ENCODE measurements at regions not wholly inside any gene's neighbourhood (a gene's known extent, or its start where the extent isn't known, plus 50 kb on each side); places are given as distances from the start of the nearest gene placed in this dataset.
"Not testable (repeated sequence)": the region's sequence is repeated elsewhere in the genome, so short reads cannot be mapped to it uniquely, and the experiment has no call there.

- not testable (repeated sequence) for DNase-seq (ENCODE audit: low spot score)
These were observed 502.8 kb downstream of the TFAP2B start for GRCh38 chr6:51321477-51321876.

- no peak for DNase-seq (ENCODE audit: low spot score)
These were observed 503.8 kb downstream of the TFAP2B start for GRCh38 chr6:51322505-51322904.

- DNase-seq (ENCODE audit: low spot score), result no peak
These were observed 504.4 kb downstream of the TFAP2B start for GRCh38 chr6:51323056-51323455.

DNA sequence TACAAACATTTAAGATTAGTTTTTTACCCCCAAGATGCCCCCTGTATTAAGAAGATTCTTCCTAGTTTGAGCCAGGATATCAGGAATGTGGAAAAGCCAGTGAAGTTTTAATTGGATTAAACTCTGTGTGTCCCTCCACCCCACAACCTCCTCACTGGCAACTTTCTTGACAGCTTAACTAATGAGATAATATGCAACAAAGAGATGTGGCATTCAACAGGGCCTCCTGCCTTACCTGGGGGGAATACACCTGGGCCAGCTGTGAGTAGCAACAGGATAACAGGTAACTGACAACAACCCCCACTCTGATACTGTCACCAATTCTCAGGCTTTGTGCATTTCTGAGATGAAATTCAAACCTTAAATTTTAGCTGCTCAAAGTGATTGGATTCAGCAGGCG, 512.3 kb downstream of the TFAP2B start:
- no peak for DNase-seq (ENCODE audit: low spot score)

DNA sequence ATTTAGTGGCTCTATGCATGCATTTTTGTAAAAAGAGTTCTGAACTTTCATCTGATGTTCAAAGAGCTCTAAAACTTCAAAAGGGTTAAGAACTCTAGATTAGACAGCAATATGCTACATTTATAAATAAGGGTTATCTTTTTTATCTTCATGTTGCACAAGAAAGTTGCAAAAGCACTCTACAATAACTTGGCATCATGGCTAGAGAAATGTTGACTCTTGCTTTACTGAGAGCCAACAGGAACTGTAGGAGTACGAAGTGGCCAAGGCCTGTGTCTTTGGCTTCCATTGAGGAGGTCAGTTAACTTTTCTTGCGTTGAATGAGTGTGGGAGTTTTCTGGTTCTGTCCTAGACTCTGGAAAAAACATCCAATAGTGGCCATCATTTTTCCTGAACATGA, 516.9 kb downstream of the TFAP2B start:
- DNase-seq (ENCODE audit: low spot score), result no peak

DNA sequence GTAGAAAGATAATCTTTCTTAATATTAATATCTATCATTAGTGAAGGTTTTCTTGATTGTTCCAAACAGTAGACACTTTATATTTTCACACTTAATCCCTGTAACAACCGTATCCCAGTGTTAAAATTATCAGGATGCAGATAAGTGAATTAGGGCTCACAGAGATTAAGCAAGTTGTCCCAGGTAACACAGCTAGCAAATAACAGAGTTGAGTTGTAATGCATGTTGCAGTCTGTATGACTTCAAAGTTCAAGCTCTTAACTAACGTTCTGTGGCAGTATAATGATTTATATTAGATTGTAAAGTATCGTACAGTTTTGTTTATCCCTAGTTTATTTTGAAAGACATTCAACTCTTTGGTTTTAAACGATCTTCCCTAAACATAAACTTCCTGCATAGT, 517.5 kb downstream of the TFAP2B start:
- DNase-seq (ENCODE audit: low spot score), result no peak

- no peak for DNase-seq (ENCODE audit: low spot score)
These were observed 518.6 kb downstream of the TFAP2B start for GRCh38 chr6:51337277-51337676.

- no peak for DNase-seq (ENCODE audit: low spot score)
These were observed 520.4 kb downstream of the TFAP2B start for GRCh38 chr6:51339108-51339507.

DNA sequence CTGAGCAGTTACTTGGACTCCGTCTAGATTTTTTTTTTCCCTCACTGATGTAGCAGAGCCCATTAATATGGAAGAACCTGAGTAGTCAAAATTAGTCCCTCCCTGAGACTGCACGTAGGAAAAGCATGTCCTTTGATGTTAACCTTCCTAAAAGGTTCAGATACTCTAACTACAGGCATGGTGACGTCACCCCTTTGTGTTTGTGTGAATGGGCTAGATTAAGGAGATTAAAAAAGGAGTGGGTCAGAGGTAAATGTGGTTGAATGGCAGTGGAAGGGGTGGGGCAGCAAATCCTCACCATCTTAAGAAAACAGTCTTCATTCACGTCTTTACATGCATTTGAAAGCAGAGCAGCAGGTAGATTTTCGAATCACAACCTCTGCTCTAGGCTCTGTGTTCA, 521.1 kb downstream of the TFAP2B start:
- no peak for DNase-seq (ENCODE audit: low spot score)

DNA sequence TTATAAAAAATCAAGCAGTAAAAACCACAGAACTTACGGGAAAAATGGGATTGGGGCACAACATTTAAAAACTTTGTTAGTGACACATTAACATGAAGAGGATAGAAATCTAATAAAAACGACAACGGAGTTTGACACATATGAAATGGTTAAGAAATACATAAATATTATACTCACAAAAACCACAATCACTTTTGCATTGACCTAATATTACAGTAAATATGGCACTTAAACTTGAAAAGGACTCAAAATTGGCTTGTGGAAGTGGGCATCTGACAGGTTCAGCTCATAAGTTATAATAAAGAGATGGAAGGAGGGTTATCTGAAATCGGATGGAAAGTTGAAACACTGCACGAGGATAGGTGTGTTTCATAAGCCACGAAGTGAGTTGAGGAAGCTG, 523.7 kb downstream of the TFAP2B start:
- DNase-seq (ENCODE audit: low spot score), result no peak

DNA sequence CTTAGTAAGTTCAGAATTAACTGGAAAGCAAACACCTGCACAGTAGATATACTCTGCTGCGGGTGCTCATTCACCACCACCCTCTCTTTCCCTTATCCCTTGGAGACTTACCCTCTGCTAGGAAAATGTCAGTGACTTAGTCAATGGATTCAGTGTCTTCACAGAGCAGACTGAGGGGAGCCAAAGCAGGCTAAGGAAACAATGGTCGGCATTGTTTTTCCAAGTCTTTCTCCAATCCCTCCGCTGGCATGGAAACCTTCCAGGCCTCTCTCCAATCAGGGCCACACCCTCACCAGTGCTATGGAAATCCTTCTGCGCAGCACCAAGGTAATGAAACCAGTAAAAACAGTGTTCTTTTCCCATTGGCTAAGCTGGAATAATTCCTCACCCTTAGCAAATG, 531.2 kb downstream of the TFAP2B start:
- no peak for DNase-seq (ENCODE audit: low spot score)

- DNase-seq (ENCODE audit: low spot score), result no peak
These were observed 531.7 kb downstream of the TFAP2B start for GRCh38 chr6:51350308-51350904.

DNA sequence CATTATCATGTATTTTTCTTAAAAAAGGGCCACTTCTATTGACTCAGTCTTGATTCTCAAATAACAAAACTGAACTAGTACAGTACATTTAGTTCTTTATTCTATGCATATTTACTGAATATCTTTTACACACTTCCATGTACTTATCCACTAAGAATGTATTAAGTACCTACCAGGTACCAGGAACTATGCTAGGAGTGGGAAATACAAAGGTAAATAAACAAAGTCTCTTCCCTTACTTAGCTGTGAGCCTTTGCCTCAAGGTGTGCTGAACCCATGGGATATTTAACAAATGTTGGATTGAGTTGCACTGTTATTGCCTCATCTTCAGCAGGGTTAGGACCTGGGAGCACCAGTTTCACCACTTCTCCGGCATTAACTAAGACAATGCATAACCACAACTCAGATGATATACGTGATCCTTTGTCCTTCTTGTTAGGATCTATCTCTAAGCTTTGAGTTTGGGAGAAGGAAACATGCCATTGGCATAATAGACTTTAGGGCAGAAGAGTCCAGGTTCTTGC, 533.9 kb downstream of the TFAP2B start:
- DNase-seq (ENCODE audit: low spot score), result no peak

- no peak for DNase-seq (ENCODE audit: low spot score)
These were observed 541.6 kb downstream of the TFAP2B start for GRCh38 chr6:51360287-51360686.

DNA sequence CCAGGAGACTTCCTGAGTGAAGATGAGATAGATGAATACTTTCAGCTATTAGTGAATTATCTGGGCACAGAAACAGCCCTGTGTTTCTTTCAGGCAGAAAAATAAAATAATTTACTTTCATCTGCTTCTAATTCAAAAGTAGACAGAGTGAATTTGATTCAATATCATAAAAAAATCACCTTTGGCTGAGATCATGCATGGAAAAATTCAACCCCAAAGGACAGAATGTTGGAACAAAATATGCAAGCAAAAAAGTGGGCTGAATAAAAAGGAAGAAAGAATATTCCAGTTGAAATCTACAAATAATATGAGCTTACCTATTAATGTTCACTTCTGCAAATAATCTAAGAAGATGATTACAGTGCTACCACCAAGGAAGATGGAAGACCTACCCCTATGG, 546.9 kb downstream of the TFAP2B start:
- no peak for DNase-seq (ENCODE audit: low spot score)

GRCh38 chr6:51369485-51369884, 550.8 kb downstream of the TFAP2B start:
- no peak for DNase-seq (ENCODE audit: low spot score)

GRCh38 chr6:51382847-51383246, 564.2 kb downstream of the TFAP2B start:
- no peak for DNase-seq (ENCODE audit: low spot score)

DNA sequence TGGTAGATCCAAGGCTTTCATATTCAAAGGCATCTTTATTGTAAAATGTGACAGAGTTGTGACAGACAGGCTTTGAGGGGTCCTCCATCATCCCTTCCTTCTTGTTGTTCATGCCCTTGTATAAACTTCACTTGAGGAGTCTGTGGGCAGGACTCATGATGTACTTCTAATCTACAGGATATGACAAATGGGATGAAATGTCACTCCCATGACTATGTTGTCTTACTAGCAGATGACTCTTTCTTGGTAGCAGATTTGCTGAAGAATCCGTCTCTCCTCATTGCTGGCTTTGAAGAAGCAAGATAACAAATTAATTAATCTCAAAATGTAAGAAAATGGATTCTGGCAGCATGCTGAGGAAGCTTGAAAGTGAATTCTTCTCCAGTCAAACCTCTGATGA, 566.1 kb downstream of the TFAP2B start:
- DNase-seq (ENCODE audit: low spot score), result no peak

- no peak for DNase-seq (ENCODE audit: low spot score)
These were observed 567.7 kb downstream of the TFAP2B start for GRCh38 chr6:51386347-51386836.

- DNase-seq (ENCODE audit: low spot score), result no peak
These were observed 569.2 kb downstream of the TFAP2B start for GRCh38 chr6:51387907-51388306.

GRCh38 chr6:51394061-51394460, 575.4 kb downstream of the TFAP2B start:
- no peak for DNase-seq (ENCODE audit: low spot score)

DNA sequence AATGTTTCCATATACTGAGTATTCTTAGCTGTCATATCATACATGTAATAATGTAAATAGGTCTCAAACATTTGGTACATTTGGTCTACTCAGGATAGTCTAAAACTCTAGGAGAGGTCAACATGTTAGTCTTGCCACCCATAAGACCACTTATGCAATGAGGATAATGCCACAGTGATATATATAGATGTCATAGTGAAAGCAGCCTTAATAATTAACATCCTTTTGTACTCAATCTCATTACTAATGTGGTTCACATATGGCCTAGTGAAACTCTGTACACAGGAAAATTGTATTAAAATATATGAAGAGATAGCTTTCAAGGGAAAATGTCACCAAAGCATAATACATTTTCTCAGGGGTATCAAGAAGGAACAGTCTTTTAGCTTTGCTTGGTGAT, 577.9 kb downstream of the TFAP2B start:
- no peak for DNase-seq (ENCODE audit: low spot score)

DNA sequence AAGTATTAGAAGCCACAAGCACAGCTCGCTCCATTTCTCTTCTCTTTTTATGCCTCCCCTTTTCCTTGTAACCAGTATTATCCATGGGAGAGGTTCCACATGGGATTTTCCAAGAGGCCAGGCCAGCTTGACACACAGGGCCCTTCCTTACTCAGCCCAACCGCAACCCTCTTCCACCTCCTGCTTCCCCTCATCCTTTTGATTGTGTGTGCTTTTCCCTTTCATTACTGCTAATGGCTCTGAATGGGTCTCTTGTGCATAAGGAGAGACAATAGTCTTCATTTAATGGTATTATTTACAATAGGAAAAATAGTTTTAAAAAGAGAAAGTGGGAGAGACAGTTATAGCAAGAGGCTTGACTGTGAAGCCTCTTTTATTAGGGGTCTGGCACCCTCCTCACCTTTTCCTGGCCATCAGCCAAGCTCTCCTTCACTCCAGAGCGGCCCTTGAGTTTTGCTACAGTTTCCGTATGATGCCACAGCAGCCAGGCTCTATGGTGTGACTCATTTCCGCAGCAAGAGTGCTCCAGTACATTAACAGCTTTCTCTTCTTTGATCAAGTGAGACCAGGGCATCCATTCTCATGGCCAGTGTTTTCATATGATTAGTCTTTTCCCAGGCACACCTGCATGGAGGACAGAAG, 579.5 kb downstream of the TFAP2B start:
- DNase-seq (ENCODE audit: low spot score), result peak; percentile 2

GRCh38 chr6:51398793-51399192, 580.1 kb downstream of the TFAP2B start:
- no peak for DNase-seq (ENCODE audit: low spot score)
